ENCODE measurements at regions not wholly inside any gene's neighbourhood (a gene's known extent, or its start where the extent isn't known, plus 50 kb on each side); places are given as distances from the start of the nearest gene placed in this dataset.

DNA sequence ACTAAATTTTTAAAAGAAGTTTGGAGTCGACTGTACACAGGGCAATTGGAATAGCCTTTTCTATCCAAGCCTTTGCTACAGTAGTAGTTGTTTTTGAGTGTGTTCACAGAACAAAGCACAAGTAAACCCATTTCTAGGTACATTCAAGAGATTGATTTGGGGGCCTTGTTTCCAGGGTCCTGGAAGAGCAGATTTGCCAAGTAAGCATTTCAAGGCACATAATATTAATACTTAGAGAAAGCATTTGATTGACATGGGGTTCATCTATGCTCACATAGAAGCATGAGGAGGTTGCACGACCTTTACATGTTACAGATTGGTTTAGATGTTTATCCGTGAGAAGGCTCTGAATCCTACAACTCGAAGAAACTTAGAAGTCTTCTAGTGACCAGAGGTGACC, 324.1 kb downstream of the MYCN start (continued):
- no peak for TF ChIP-seq RAD21 (IDR thresholded peaks at IDR 0.05 in 1 of 2, conservative IDR thresholded peaks at IDR 0.05 in 1 of 2; ENCODE audit: low read depth in 2 of 2, low read length in 2 of 2)
- no peak for TF ChIP-seq POLR2A (IDR thresholded peaks at IDR 0.05; ENCODE audit: control extremely low read depth in 1 of 2, low read depth in 2 of 2, low read length in 2 of 2)

Data from H1 (cell line).